GM06990 (cell line): ENCODE measurements at regions not wholly inside any gene's neighbourhood (a gene's known extent, or its start where the extent isn't known, plus 50 kb on each side); places are given as distances from the start of the nearest gene placed in this dataset.

ENCODE experiments used
- DNase-seq: peaks from one replicate; pipeline ENCODE4 v3.0.0-alpha.2; 2011; ENCODE audit not compliant: insufficient read length; ENCODE audit errors: extremely low read depth
- H3K27me3 ChIP-seq: replicated peaks from 2 replicates; pipeline ENCODE4 v1.6.0; 2011; ENCODE audit warnings: low read length; ENCODE audit not compliant: control insufficient read depth, insufficient read depth
- H3K36me3 ChIP-seq: 2 replicates; pipeline ENCODE4 v1.5.1; 2011; ENCODE audit warnings: low read length; ENCODE audit not compliant: control insufficient read depth, insufficient read depth
- H3K4me3 ChIP-seq: replicated peaks from 2 replicates; pipeline ENCODE4 v1.5.1; 2011; ENCODE audit warnings: low read depth, mild to moderate bottlenecking, control low read depth, low read length
- CTCF ChIP-seq: IDR thresholded peaks from 2 replicates; pipeline ENCODE4 v1.5.1; 2011; ENCODE audit warnings: low read length, control low read depth, mild to moderate bottlenecking, inconsistent platforms; ENCODE audit not compliant: insufficient read depth, poor library complexity, severe bottlenecking

GRCh38 chr18:10378688-10379420 is 75.6 kb upstream of the APCDD1 start:
- no peak overlapping the region for H3K4me3 ChIP-seq
- H3K27me3 ChIP-seq: no peaks in the 10 kb centered on the region; the same call in none of the 2 replicates
- no peak for DNase-seq
- TF ChIP-seq CTCF: no peak
- H3K36me3 ChIP-seq: no peaks in the 10 kb centered on the region

DNA sequence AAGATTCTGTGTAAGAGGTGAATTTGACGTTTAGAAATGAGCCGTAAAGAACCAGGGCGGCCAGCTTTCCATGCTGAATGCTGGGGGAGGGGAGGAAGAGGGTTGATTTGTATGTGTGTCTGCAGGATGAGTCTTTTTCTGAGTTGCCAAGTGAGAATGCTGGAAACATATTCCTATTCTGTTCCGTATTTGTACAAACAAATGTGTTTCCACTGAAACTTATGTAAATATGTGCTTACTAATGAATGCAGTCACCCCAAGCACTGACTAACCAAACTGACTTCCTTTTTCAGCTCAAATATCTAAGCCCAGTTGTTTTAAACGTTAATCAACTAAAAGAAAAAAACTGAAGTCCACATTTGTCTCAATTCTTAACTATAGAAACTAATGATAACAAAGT is 74.9 kb upstream of the APCDD1 start:
- Histone ChIP-seq H3K4me3 (no peak overlapping the region), H3K36me3 (no peaks in the 10 kb centered on the region), H3K27me3 (no peaks in the 10 kb centered on the region; the same call in none of the 2 replicates)
- TF ChIP-seq CTCF: no peak
- no peak for DNase-seq

DNA sequence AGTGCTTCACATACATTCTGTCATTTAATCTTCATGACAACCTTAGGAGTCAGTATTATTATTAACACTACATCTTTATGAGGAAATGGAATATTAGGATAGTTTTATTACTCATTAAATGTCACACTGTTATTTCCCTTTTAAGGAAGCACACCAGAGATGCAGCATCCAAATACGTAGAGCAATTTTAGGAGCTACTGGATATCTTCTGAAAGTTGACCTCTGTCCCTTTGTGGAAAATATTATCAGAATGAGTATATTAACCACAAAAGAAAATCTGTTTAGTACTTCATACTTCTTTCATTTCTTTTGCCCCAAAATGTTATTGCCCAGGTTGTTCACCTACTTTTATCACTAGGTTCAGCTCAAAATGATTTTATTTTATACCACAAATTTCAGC is 72.9 kb upstream of the APCDD1 start:
- H3K36me3 ChIP-seq: no peaks in the 10 kb centered on the region
- TF ChIP-seq CTCF: no peak
- no peaks in the 10 kb centered on the region; the same call in none of the 2 replicates for H3K27me3 ChIP-seq
- no peak overlapping the region for H3K4me3 ChIP-seq
- no peak for DNase-seq

GRCh38 chr18:10381951-10382350 is 72.5 kb upstream of the APCDD1 start:
- no peak for DNase-seq
- Histone ChIP-seq H3K36me3 (no peaks in the 10 kb centered on the region), H3K27me3 (no peaks in the 10 kb centered on the region; the same call in none of the 2 replicates), H3K4me3 (no peak overlapping the region)
- no peak for TF ChIP-seq CTCF

DNA sequence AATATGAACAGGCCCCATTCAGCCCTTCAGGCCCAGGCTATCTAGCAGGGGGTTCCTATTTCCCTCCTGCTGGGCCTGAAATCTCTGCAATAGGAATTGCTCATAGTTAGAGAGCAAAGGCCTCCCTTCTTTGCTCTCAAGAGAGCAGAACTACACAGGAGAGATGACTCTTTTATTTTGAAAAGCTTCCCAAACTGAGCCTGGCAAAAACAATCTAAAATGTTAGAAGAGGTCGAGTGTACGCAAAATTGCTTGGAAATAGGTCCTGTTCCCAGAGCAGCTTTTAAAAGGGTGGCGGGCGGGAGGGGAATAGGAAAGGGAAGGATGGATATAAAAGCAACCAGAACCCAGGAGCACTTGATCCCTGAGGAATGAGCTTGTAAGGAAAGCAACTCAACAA is 68.4 kb upstream of the APCDD1 start:
- no peaks in the 10 kb centered on the region for H3K36me3 ChIP-seq
- DNase-seq: no peak
- no peak for TF ChIP-seq CTCF
- H3K4me3 ChIP-seq: no peak overlapping the region
- H3K27me3 ChIP-seq: no peaks in the 10 kb centered on the region
